ENCODE measurements at regions not wholly inside any gene's neighbourhood (a gene's known extent, or its start where the extent isn't known, plus 50 kb on each side); places are given as distances from the start of the nearest gene placed in this dataset.

DNA sequence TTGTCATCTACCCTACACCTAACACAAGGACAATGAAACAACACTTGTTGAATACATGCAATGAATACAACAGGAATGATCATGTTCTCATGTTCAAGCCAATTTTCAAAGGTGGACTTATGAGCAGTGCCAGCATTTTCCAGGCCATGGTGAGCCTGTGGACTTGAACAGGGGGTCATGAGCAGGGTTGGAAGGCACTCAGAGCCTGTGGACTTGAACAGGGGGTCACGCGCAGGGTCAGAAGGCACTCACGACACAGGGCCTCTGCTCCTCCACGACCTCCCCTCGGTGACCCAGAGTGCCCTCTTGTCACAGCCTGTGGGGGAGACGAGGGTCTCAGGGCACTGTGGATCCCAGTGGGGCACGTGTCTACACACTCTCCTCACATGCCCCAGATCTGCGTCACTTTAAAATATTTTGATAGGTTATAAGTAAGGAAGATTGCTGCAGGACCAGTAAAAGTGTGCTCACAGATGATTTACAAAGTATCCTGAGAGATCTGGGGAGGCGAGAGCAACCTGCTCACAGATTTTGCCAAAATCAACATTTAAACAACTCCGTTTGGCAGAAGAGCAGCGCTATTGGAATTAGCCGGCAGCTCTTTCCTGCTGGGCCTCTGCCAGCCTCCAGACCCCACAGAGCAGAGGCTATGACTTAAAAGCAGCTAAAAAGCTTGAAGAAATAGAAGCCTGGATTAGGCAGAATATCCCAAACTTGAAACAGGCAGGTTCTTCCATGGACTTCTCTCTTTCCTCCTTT lies 121.9 kb downstream of the TMEM18 start (continued):
- TF ChIP-seq ZBTB40 (IDR thresholded peaks at IDR 0.05; ENCODE audit: borderline replicate concordance), result no peak
- no peak for TF ChIP-seq SMAD5 (IDR thresholded peaks at IDR 0.05; ENCODE audit: low read depth)
- TF ChIP-seq PAX5 (IDR thresholded peaks at IDR 0.05; ENCODE audit: borderline replicate concordance, low read depth, low read length), result no peak
- TF ChIP-seq LARP7 (IDR thresholded peaks at IDR 0.05), result no peak

GRCh38 chr2:554444-554843 lies 122.8 kb downstream of the TMEM18 start:
- peak; percentile 17; the same call in 1 of the 3 replicates for ATAC-seq
- Histone ChIP-seq H3K4me3 (no peak overlapping the region), H3K27me3 (replicated peaks in 1 of 2; ENCODE audit: control insufficient read depth in 2 of 2, insufficient read depth in 2 of 2, low read length in 1 of 2) (peaks cover 0 to 1% of the 10 kb centered on the region in 2 experiments; a peak in 1 of 4 replicates), H3K9ac (ENCODE audit: control insufficient read depth, insufficient read depth, low read length) (no peak overlapping the region), H3K79me2 (ENCODE audit: control insufficient read depth, insufficient read depth, low read length) (no peaks in the 10 kb centered on the region), H3K4me1 (ENCODE audit: control insufficient read depth, insufficient read depth, low read length) (no peaks in the 10 kb centered on the region), H4K20me1 (ENCODE audit: control insufficient read depth, insufficient read depth) (no peaks in the 10 kb centered on the region), H3K36me3 (ENCODE audit: control insufficient read depth in 2 of 2, insufficient read depth in 2 of 2, low read length in 1 of 2) (no peaks in the 10 kb centered on the region), H3K27ac (ENCODE audit: control insufficient read depth, insufficient read depth) (no peak overlapping the region), H3K4me2 (ENCODE audit: control insufficient read depth, insufficient read depth) (no peak overlapping the region), H3K9me3 (replicated peaks; ENCODE audit: control insufficient read depth, insufficient read depth, low read length) (no peaks in the 10 kb centered on the region), H2AFZ (ENCODE audit: control insufficient read depth, low read depth, low read length) (no peak overlapping the region)
- ChIA-PET POLR2A (no interaction called here), RAD21 (ENCODE audit: unreplicated experiment) (no interaction called here), SMC1A (ENCODE audit: uncharacterized antibody, unreplicated experiment) (no interaction called here), CTCF (no interaction called here)
- BruUV-seq (replicated peaks), result no TSS peak
- FAIRE-seq, result no peak
- no peak for DNase-seq (ENCODE audit: low read depth, low spot score)
- intact Hi-C loops (cut with micrococcal nuclease; ENCODE audit: unreplicated experiment), result no loop called here
- TF ChIP-seq ATF3 (IDR thresholded peaks at IDR 0.05; ENCODE audit: borderline replicate concordance, extremely low read depth, low read depth, low read length) (no peak), ZBED1 (IDR thresholded peaks at IDR 0.05; ENCODE audit: borderline replicate concordance) (no peak), FOXM1 (IDR thresholded peaks at IDR 0.05; ENCODE audit: low read depth, low read length) (no peak), HCFC1 (IDR thresholded peaks at IDR 0.05; ENCODE audit: low read length) (no peak)
- in situ Hi-C loops (cut with MboI), result no loop called here
- 5% methylated on average over 12 of the region's 13 CpGs for WGBS (ENCODE audit: insufficient coverage, insufficient replicate concordance, low lambda C conversion rate, missing lambda C conversion rate)

All from GM12878 (cell line).